GM12892 (cell line): ENCODE measurements at regions not wholly inside any gene's neighbourhood (a gene's known extent, or its start where the extent isn't known, plus 50 kb on each side); places are given as distances from the start of the nearest gene placed in this dataset.
A peak's percentile ranks its signal among the peaks of the same experiment; 100 is the strongest.
"Not testable (repeated sequence)": the region's sequence is repeated elsewhere in the genome, so short reads cannot be mapped to it uniquely, and the experiment has no call there.

Experiments
- DNase-seq: peaks from one replicate; pipeline ENCODE4 v3.0.0; 2011; ENCODE audit not compliant: insufficient read length
- FAIRE-seq: peaks from 2 replicates; lab custom pipeline; 2011; peaks lifted over from hg19 to GRCh38; lab: Jason Lieb, UNC
- POLR2A ChIP-seq: IDR thresholded peaks from 2 replicates; pipeline ENCODE4 v1.6.1; 2011; ENCODE audit warnings: low read depth, low read length, control low read depth
- POLR2AphosphoS5 ChIP-seq: IDR thresholded peaks from 2 replicates; pipeline ENCODE4 v1.6.1; 2011; ENCODE audit warnings: low read depth, low read length, control low read depth
- TAF1 ChIP-seq: IDR thresholded peaks from 2 replicates; pipeline ENCODE4 v1.6.1; 2011; ENCODE audit warnings: low read depth, mild to moderate bottlenecking, control low read depth, low read length, borderline replicate concordance

- FAIRE-seq, result peak; percentile 93
- DNase-seq, result not testable (repeated sequence)
Observed at GRCh38 chr2:187610450-187610849, 56.2 kb upstream of the TFPI start.

- FAIRE-seq (no peak), DNase-seq (no peak)
- TF ChIP-seq POLR2AphosphoS5 (no peak), POLR2A (no peak), TAF1 (no peak)
Observed at GRCh38 chr2:187612857-187613256, 58.6 kb upstream of the TFPI start.

GRCh38 chr2:187614756-187615155, 60.5 kb upstream of the TFPI start:
- DNase-seq (no peak), FAIRE-seq (no peak)
- no peak for TF ChIP-seq TAF1
- no peak for TF ChIP-seq POLR2AphosphoS5
- TF ChIP-seq POLR2A, result no peak

GRCh38 chr2:187615364-187615763, 61.1 kb upstream of the TFPI start:
- no peak for FAIRE-seq
- no peak for DNase-seq
- no peak for TF ChIP-seq POLR2A
- TF ChIP-seq POLR2AphosphoS5, result no peak
- TF ChIP-seq TAF1, result no peak

- FAIRE-seq (no peak), DNase-seq (no peak)
- TF ChIP-seq POLR2AphosphoS5 (no peak), TAF1 (no peak), POLR2A (no peak)
Observed at GRCh38 chr2:187615902-187616301, 61.7 kb upstream of the TFPI start.

GRCh38 chr2:187617120-187617519, 62.9 kb upstream of the TFPI start:
- FAIRE-seq (no peak), DNase-seq (no peak)
- TF ChIP-seq POLR2A (no peak), TAF1 (no peak), POLR2AphosphoS5 (no peak)

GRCh38 chr2:187617905-187618304, 63.7 kb upstream of the TFPI start:
- DNase-seq (no peak), FAIRE-seq (no peak)
- TF ChIP-seq TAF1 (no peak), POLR2A (no peak), POLR2AphosphoS5 (no peak)

- FAIRE-seq (no peak), DNase-seq (no peak)
- no peak for TF ChIP-seq POLR2A
- TF ChIP-seq TAF1, result no peak
- no peak for TF ChIP-seq POLR2AphosphoS5
Observed at GRCh38 chr2:187618813-187619212, 64.6 kb upstream of the TFPI start.

GRCh38 chr2:187627153-187627552, 72.9 kb upstream of the TFPI start:
- TF ChIP-seq POLR2A, result no peak
- TF ChIP-seq POLR2AphosphoS5, result no peak
- TF ChIP-seq TAF1, result no peak
- FAIRE-seq, result no peak
- DNase-seq, result no peak

GRCh38 chr2:187636731-187637391, 82.6 kb upstream of the TFPI start:
- not testable (repeated sequence) for FAIRE-seq, DNase-seq

GRCh38 chr2:187637392-187637740, 83.1 kb upstream of the TFPI start:
- FAIRE-seq, DNase-seq: not testable (repeated sequence)

GRCh38 chr2:187637771-187638170, 83.5 kb upstream of the TFPI start:
- DNase-seq, FAIRE-seq: not testable (repeated sequence)

- TF ChIP-seq POLR2AphosphoS5 (no peak), TAF1 (no peak), POLR2A (no peak)
- DNase-seq (no peak), FAIRE-seq (no peak)
Observed at GRCh38 chr2:187638840-187639239, 84.6 kb upstream of the TFPI start.

GRCh38 chr2:187640926-187641510, 86.8 kb upstream of the TFPI start:
- DNase-seq (no peak), FAIRE-seq (no peak)
- TF ChIP-seq TAF1, result no peak
- TF ChIP-seq POLR2AphosphoS5, result no peak
- no peak for TF ChIP-seq POLR2A

- no peak for FAIRE-seq
- DNase-seq, result no peak
- TF ChIP-seq POLR2A (no peak), TAF1 (no peak), POLR2AphosphoS5 (no peak)
Observed at GRCh38 chr2:187642498-187642897, 88.3 kb upstream of the TFPI start.
